GM12878 (cell line): ENCODE measurements at regions not wholly inside any gene's neighbourhood (a gene's known extent, or its start where the extent isn't known, plus 50 kb on each side); places are given as distances from the start of the nearest gene placed in this dataset.

Experiments used
- ESRRA ChIP-seq: IDR thresholded peaks from 2 replicates; pipeline ENCODE4 v1.6.1; 2012; ENCODE audit warnings: mild to moderate bottlenecking, low read length, improper control_type of control experiment
- EZH2 ChIP-seq: IDR thresholded peaks from 2 replicates; pipeline ENCODE4 v1.6.1; 2012; ENCODE audit warnings: low read depth, mild to moderate bottlenecking, control low read depth, inconsistent platforms, low read length, borderline replicate concordance; ENCODE audit not compliant: control insufficient read depth
- GABPA ChIP-seq: IDR thresholded peaks from 2 replicates; pipeline ENCODE4 v1.6.1; 2014; ENCODE audit warnings: antibody characterized with exemption, low read depth, mild to moderate bottlenecking, inconsistent platforms
- POLR2A ChIP-seq: IDR thresholded peaks from 2 replicates; pipeline ENCODE4 v1.6.1; 2011; ENCODE audit warnings: low read depth, mild to moderate bottlenecking, low read length
- RFX5 ChIP-seq: IDR thresholded peaks from 2 replicates; pipeline ENCODE4 v1.6.1; 2011; ENCODE audit warnings: low read depth, low read length, improper control_type of control experiment
- SREBF2 ChIP-seq: IDR thresholded peaks from 2 replicates; pipeline ENCODE4 v1.6.1; 2012; ENCODE audit warnings: mild to moderate bottlenecking, low read length
- SRF ChIP-seq, 2 experiments: IDR thresholded peaks; 2 replicates each; pipeline ENCODE4 v1.6.1; 2011; ENCODE audit warnings: low read depth in 2 of 2, low read length in 2 of 2, mild to moderate bottlenecking in 1 of 2, moderate library complexity in 1 of 2
- TCF3 ChIP-seq: IDR thresholded peaks from 2 replicates; pipeline ENCODE4 v1.6.1; 2012; ENCODE audit warnings: low read depth, mild to moderate bottlenecking, low read length, borderline replicate concordance; ENCODE audit not compliant: insufficient read depth
- ZNF274 ChIP-seq: IDR thresholded peaks from one replicate; pipeline ENCODE4 v1.8.0; 2011; ENCODE audit not compliant: insufficient read length, insufficient read depth
- TF ChIP-seq, protein P1 (sequence below), 3 experiments: IDR thresholded peaks in 2 of 3; conservative IDR thresholded peaks in 1 of 3; 2 replicates each; pipeline ENCODE4 v1.5.1; 2011; ENCODE audit warnings: low read depth in 3 of 3, low read length in 3 of 3, mild to moderate bottlenecking in 3 of 3, control low read depth in 2 of 3, moderate library complexity in 2 of 3, inconsistent platforms in 1 of 3, mixed read lengths in 1 of 3; ENCODE audit not compliant: control insufficient read depth in 2 of 3, insufficient read depth in 1 of 3; ENCODE audit errors: extremely low read depth in 1 of 3
- TF ChIP-seq, protein P2 (sequence below): IDR thresholded peaks from 2 replicates; pipeline ENCODE4 v1.6.1; 2012; ENCODE audit warnings: low read depth, low read length, improper control_type of control experiment
- TF ChIP-seq, protein P3 (sequence below): IDR thresholded peaks from 2 replicates; pipeline ENCODE4 v1.6.1; 2012; ENCODE audit warnings: low read depth, low read length, improper control_type of control experiment

DNA sequence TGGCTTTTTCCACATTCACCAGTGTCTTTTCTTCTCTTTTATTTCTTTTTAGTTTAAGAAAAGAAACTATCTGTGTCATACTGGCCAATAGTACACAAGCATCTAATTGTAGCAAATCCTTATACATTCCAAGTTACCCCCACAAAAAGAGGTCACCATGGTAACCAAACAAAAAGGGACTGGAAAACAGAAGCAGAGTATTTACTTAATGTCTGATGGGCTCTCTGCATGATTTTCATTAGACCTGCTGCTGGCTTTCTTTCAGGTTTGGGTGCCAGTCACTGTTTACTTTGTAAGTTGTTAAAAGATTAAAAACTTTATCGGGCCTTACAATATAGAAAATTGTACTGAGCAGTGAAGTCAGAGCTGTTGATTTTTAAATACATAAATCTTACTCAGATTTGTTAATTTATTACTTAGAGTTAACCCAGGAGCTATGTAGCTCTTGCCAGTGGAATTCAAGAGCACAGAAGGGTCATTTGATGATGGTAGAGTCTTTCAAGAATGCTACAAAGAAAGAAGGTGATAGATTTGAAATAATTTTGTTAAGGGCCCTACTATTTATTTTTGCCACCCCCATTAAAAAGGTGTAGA, 123.9 kb downstream of the BRMS1L start:
- TF ChIP-seq, protein P1, sequence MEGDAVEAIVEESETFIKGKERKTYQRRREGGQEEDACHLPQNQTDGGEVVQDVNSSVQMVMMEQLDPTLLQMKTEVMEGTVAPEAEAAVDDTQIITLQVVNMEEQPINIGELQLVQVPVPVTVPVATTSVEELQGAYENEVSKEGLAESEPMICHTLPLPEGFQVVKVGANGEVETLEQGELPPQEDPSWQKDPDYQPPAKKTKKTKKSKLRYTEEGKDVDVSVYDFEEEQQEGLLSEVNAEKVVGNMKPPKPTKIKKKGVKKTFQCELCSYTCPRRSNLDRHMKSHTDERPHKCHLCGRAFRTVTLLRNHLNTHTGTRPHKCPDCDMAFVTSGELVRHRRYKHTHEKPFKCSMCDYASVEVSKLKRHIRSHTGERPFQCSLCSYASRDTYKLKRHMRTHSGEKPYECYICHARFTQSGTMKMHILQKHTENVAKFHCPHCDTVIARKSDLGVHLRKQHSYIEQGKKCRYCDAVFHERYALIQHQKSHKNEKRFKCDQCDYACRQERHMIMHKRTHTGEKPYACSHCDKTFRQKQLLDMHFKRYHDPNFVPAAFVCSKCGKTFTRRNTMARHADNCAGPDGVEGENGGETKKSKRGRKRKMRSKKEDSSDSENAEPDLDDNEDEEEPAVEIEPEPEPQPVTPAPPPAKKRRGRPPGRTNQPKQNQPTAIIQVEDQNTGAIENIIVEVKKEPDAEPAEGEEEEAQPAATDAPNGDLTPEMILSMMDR (IDR thresholded peaks at IDR 0.05 in 2 of 3, conservative IDR thresholded peaks at IDR 0.05 in 1 of 3; ENCODE audit: control insufficient read depth in 2 of 3, extremely low read depth in 1 of 3, insufficient read depth in 1 of 3, low read depth in 3 of 3, low read length in 3 of 3), result no peak
- TF ChIP-seq RFX5 (no peak), EZH2 (no peak), SREBF2 (no peak), GABPA (no peak), ZNF274 (no peak), ESRRA (no peak), POLR2A (no peak), SRF (IDR thresholded peaks at IDR 0.05; ENCODE audit: low read depth in 2 of 2, low read length in 2 of 2) (no peak), TCF3 (no peak)
- TF ChIP-seq, protein P2, sequence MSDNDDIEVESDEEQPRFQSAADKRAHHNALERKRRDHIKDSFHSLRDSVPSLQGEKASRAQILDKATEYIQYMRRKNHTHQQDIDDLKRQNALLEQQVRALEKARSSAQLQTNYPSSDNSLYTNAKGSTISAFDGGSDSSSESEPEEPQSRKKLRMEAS, result no peak
- TF ChIP-seq, protein P3, sequence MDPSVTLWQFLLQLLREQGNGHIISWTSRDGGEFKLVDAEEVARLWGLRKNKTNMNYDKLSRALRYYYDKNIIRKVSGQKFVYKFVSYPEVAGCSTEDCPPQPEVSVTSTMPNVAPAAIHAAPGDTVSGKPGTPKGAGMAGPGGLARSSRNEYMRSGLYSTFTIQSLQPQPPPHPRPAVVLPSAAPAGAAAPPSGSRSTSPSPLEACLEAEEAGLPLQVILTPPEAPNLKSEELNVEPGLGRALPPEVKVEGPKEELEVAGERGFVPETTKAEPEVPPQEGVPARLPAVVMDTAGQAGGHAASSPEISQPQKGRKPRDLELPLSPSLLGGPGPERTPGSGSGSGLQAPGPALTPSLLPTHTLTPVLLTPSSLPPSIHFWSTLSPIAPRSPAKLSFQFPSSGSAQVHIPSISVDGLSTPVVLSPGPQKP, result no peak
